ENCODE measurements at regions not wholly inside any gene's neighbourhood (a gene's known extent, or its start where the extent isn't known, plus 50 kb on each side); places are given as distances from the start of the nearest gene placed in this dataset.

DNA sequence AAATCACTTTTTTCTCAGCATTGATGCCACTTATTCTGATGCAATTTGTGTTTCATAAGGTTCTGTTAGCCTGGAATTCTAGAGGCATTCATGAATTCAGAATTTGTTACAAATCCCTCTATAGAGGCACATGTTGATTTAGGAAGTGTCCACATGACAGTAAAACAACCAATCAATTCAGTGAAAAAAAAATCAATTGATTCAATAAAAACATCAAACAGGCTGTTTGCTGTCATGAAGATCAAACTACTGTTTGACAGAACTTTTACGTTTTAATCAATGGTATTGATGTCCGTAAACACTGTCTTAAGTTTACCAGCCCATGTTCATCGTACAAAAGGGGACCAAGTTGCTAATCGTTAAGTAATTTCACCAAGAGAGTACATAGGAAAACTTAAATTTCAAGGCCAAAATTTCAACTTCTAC, 261.5 kb downstream of the FIGN start:
- TF ChIP-seq POLR2A (IDR thresholded peaks at IDR 0.05; ENCODE audit: low read length) (no peak), GATA1 (IDR thresholded peaks at IDR 0.05; ENCODE audit: low read depth, low read length) (no peak)

Measured in erythroblast (primary cell).